NCI-H1105 (cell line): ENCODE measurements at regions not wholly inside any gene's neighbourhood (a gene's known extent, or its start where the extent isn't known, plus 50 kb on each side); places are given as distances from the start of the nearest gene placed in this dataset.

Experiments used
- DNase-seq: peaks from one replicate; lab custom pipeline; 2025; lab: John Stamatoyannopoulos, UW

DNA sequence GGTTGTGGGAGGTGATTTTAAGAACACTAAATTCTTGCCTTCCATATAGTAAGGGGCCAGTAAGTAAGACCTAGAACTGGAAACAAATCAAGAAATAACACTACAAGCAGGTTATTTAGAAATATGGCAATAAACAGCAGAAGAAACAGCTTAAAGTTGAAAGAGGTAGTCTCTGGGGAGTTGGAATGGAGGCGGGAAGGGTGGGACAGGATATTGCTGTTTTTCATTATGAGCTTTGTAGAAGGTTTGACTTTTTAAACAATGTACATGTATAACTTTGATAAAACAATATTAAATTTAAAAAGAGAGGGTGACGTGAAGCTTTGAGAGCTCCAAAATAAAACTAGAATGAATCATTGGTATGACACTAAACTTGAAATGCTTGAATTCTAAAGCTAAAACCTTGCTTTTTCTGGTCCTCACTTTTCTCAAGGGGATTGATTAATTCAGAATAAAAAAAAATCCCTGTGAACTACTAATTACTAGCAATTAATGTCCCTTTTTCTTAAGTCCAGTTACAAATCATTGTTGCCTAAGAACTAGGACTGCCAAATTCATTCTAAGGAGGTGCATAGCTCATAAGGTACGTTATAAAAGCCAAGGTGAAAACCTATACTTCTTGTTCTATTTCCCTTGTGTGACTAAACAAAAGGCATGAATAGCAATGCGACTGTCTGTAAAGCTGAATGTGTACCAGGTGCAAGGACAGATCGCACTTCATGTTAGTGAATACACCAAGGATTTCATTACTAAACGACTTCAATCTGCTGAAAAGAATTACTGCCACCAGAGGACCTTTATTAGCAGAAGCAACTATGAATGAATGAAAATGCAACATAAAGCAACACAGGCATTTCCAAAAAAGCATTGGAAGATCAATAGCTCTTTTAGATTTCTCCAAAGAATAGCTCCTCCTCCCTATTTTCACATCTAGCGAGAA, 177.5 kb downstream of the RBM43 start:
- no peak for DNase-seq

DNA sequence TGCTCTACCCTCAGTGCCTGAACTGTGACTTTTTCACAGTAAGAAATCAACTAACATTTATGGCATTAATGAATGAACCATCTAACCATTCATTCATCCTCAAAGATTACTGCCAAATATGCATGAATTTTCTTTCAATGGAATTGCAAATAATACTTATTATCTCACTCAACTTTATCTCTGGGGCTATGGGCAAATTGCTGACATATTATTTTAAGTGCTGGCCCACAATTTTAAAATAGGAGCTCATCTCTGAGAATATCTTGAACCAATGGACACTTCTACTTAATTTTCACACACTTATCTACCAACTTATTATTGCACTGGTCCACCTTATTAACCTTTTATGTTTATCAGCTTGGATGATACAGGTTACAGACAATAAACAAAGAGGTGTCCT, 182.8 kb downstream of the RBM43 start:
- no peak for DNase-seq

DNA sequence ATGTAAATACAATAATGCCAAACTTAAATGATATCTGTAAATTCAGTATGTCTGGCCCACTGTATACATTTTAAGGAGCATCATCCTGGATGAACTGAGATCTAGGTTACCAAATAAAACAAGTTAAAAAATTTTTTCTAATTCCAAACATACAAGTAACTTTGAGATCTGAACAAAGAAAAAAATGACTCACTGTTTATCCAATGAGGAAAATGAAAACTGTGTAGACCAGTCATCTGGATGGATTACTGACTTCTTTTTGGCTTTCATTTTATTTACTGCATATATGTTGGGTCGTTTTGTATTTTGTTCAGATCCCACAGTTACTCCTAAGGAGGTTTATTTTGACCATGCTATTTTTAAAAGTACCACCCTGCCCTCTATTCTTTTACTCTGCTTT, 189.8 kb downstream of the RBM43 start:
- no peak for DNase-seq

DNA sequence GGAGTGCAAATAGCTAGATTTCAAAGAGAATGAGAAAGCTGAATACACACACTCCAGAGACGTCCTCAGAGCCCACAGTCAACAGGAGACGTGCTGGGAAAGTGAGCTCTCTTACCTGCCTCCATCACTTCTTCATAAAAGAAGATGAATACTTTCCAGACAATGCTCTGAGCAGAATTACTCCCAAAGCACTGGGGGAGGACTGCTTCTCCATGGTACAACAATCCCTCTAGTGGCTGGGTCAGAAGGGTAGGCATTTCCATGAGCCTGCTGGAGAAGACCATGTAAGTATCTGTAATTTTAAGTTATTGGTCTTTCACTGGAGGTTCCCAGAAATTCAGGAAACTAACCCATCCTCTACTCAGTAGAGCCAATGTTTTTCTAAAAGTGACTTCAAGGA, 190.3 kb downstream of the RBM43 start:
- DNase-seq: no peak

DNA sequence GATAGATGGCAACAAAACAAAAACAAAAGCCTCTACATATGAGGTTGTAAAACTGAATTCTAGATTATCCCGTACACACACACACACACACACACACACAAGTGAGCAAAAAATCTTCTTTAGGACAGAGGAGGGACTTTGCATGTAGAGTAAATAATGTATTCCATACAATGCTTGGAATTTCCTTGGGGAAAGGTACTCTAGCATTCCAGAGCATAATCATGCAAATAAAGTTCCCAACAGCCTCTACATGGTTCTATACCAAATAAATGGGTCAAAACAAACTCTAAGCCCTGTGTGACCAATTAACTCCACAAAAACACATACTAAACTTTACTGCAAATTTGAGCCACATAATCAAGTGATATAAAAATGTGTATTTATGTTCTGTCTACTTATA, 191.4 kb downstream of the RBM43 start:
- no peak for DNase-seq

DNA sequence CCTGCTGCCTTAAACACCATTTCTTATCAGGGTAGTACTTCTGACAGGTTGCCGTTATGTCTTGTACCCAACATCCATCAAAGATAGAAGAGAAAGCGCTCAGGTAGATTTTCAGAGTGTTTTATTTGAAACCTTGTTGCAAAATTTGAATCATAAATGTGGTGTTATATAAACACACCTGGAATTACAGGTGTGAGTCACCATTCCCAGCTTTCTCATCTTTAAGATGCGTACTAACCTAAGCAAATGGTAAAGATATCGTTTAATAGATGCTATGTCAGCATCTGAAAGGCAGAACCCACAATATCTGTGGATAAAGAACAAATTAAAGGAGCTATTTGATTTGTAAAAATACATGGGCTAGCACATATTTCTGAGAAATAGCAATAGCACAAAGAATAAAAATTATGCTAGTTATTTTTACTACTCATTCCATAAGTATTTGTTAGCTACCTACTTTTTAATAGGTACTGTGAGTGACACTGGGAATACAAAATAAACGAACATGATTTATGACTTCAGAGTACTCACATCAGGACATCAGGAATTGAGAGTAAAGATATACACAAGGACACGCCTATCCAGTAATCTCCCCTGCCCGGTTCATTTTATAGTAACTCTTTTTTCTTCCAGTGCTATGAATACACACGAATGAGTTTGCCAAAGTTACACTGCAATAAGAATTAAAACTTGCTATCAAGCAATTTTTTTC, 193.8 kb downstream of the RBM43 start:
- DNase-seq: no peak

DNA sequence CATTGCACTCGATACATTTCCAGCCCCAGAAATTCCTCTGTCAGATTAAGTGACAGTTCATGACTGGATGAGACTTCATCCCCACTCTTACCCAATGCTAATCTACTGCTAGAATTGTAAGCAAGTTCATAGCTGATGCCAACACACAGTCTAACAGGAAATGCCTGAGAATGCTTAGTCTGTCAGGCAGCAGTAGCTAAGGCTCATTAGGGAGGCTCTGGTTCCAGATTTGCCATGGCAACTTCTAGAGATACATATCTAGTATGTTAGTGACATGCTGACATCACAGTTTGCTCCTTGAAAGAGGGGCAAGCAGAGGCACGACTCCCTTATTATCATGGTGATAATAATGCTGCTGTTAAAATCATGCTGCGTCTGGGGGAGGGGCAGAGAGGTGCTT, 198.4 kb downstream of the RBM43 start:
- peak; percentile 78 for DNase-seq

DNA sequence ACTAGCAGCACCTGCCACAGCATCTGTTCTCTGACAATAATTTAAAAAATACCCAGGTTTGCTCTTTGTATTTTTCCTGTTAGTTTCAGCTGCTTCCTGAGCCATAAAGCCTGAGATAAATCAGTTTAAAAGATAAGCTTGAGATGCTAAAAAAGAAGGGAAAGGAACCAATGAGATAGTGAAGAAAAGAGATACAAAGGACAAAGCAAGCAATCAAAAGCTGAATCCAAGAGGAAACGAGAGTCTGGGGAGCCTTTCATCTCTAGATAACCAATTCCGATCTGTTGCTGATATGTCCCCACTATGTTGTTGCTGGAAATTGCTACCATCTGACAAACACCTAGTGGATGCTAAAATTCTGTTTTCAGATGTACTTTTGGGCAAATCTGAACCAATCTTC, 201.4 kb downstream of the RBM43 start:
- DNase-seq: no peak

DNA sequence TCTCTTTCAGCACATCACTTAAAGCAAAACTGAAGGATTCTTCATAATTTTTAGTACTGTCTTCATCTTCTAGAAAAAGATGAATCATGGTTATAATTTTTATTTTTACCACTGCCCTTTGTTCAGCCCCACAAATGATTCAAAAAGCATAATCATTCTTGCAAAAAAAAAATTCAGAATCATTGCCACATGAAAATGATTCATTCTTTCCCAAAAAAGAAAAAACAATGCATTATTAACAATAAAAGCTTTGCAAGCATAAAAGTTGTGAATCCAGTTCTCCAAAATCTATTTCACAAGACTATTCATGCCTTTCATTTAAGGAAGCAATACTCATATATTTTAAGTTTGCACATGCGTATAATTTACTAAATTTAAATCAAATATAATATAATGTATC, 204.8 kb downstream of the RBM43 start:
- no peak for DNase-seq

DNA sequence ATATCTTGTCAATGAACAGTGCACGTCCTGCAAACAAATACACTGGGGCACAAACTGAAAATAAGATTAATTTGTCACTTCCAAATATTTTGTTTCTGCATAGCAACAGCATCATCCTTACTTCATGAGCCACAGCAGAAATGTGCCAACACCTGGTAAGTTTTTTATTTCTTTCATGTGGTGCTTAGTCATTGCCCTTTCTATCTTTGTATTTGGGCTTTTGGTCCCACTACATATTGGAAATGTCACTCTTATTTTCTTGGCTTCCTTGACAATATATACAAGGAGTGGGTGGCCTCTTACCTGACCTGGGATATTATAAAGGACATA, 208.0 kb downstream of the RBM43 start:
- DNase-seq: no peak

DNA sequence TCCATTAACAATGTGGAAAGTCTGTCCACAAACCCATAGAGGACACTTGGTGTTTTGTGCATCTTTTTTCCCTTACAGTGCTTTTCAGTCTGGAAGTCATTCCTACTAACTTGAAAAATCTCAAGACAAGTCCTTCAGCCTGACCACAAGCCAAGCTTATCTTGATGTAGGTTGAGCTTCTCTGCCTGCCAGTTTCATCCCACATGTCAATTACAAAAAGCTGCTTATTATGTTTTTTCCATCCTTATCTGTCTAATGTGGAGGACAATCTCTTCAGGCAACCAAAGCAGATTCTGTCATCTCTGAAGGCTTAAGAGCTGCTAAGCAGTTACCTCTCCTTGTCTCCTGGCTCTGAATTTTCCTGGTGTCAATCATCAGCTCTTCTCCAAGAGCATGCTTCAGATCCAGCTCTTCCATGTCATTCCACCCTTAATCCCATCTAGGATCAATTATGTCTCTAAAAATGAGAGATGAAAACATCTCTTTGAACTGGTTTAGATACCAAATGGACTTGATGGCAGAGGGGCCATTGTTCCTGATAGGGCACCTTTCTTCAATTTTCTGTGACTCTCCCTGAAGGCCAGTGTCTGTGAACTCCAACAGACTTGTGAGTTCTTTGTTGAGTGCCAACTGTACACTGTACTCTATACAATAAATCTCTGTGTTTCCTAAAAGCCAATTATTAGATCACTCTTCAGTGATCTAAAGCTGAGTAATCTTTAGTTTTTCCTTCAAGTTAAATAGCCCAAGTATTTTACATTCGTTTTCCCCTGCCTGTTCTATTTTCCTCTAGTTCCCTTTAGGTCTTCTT, 208.6 kb downstream of the RBM43 start:
- DNase-seq: no peak

DNA sequence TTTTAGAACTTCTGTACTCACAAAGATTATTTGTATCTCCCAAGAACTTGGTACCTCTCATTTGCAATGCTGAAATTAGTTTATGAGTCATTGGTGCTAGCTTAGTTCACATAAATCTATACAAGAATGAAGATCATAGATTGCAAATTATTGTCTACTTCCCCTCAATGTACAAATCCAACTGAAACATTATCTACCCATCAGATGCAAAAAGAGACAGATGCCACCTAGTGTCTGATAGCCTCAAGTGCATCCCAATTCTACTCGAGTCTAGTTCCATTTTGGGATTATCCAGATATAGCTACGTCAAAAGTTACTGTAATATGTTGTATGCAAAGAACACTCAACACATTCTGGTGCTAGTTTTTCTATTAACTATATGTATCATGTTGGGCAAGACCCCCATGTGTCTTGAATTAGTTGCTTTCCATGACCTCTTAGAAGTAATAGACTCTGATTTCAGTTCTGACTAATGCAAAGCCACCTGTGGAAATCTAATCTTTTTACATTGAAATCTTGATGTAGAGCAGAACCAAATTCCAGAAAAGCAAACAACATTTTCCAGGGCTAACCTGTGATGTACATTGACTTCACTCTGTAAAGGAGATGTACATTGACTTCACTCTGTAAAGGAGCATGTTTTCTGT, 210.0 kb downstream of the RBM43 start:
- DNase-seq: no peak

DNA sequence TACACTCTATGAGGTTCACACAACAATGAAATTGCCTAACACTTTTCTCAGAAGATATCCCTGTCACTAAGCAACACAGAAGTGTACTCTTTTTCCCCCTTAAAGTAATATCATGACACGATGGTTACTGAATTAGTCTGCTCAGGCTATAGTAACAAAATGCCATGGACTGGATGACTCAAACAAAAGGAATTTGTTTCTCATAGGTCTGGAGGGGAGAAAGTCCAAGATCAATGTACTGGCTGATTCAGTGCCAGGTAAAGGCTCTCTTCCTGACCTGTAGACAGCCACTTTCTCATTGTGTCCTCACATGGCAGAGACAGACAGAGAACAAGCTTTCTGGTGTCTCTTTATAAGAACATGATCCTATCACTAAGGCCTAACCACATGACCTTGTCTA, 211.9 kb downstream of the RBM43 start:
- no peak for DNase-seq

DNA sequence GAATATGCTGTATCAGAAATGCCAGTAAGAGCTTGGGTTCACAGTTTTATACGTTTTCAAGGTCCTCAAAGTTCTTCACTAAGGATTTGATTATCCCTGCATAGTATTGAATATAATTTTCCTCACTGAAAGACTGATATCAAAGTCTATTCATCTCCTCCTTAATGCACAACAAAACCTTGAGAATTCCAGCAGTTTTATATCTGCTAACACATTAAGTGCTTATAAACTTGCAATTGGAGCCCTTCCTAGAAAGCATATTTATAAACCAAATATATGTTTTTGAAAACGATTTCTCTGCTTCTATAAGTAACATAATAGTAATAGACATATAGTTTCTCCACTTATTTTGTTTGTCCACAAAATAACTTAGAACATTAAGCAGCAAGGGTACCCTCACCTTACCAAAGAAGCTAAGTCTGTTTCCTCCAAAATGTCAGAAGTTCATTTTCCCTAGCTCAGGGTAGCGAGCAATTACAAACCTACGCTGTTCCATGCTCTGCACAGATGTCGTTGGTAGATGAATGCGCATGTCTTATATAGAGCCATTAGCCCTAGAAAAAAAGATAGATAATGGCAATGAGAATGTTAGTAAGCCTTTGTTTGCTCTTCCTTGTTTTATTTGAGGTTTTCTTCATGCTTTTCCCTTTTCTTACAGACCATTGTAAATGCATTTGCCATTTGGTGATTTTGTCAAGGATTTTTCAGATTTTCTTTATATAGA, 213.2 kb downstream of the RBM43 start:
- no peak for DNase-seq

DNA sequence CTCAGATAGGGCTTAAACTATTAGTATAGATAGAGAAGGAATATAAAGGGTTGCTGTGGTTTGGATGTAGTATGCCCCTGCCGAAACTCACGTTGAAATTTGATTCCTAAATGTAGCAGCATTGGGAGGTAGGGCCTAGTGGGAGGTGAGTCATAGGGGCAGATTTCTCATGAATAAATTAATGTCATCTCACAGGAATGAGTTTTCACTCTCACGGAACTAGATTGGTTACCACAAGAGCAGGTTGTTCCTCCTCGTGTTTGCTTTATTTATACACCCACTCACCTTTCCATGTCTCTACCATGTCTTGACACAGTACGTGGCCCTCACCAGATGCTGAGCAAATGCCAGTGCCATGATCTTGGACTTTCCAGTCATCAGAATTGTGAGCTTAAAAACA, 218.2 kb downstream of the RBM43 start:
- DNase-seq: no peak

DNA sequence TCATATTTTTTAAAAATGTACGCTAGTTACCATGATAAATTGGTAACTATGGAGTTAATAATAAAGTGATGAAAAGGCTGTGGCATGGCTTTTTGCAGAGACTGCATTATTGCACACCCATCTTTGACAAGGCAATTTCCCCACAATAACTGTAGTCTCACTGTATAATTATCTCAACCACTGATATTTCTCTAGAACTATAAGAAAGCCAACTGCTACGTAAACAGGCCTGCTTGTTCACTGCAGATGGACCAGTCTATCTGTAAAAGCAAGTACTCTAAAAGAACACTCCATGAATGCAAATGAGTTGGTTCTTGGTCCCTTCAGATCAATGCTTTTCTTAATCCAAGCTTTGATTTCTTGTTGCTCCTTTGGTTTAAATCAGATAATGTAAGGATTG, 218.7 kb downstream of the RBM43 start:
- DNase-seq: no peak

DNA sequence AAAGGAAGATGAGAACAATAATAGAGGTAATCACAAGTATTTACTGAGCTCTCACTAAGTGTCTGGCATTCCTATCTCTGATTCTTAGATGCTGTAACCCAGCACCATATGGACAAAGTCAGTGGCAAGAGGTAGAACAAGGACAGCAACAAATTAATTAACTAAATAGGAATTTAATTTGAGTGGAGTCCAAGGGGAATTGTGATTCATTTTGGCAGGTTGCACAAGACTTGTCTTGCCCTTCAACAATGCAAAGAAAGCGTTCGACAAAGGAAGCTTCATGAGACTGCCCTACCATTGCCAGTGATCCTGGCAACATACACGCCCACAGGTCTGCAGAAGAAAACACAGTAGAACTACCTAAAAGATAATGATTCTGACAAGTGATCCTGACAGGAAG, 221.6 kb downstream of the RBM43 start:
- DNase-seq: no peak

DNA sequence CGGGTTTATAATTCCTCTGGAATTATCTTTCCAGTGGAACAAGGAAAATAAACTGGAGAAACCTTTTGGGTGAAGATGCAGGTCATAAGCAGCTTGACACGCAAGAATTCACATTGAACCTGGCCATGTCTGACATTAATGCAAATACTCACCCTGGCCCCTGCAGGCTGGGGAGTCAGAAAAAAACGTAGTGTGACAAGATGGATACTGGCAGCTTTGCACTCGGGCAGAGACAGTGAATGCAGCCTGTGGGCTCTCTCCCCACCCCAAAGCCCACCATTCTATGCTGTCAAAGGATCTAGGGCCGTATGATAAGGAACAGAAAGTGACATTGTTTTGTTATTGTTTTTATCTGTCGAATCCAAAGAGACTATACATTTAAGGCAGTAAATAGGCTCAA, 223.1 kb downstream of the RBM43 start:
- no peak for DNase-seq

DNA sequence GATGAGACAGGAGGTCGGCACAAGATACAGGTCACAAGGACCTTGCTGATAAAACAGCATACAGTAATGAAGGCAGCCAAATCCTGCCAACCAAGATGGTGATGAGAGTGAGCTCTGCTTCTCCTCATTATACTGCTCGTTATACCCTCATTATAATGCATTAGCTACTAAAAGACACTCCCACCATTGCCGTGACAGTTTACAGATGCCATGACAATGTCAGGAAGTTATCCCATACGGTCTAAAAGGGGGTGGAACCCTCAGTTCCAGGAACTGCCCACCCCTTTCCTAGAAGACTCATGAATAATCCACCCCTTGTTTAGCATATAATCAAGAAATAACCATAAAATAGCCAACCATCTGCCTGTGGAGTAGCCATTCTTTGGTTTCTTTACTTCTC, 224.2 kb downstream of the RBM43 start:
- DNase-seq: no peak

DNA sequence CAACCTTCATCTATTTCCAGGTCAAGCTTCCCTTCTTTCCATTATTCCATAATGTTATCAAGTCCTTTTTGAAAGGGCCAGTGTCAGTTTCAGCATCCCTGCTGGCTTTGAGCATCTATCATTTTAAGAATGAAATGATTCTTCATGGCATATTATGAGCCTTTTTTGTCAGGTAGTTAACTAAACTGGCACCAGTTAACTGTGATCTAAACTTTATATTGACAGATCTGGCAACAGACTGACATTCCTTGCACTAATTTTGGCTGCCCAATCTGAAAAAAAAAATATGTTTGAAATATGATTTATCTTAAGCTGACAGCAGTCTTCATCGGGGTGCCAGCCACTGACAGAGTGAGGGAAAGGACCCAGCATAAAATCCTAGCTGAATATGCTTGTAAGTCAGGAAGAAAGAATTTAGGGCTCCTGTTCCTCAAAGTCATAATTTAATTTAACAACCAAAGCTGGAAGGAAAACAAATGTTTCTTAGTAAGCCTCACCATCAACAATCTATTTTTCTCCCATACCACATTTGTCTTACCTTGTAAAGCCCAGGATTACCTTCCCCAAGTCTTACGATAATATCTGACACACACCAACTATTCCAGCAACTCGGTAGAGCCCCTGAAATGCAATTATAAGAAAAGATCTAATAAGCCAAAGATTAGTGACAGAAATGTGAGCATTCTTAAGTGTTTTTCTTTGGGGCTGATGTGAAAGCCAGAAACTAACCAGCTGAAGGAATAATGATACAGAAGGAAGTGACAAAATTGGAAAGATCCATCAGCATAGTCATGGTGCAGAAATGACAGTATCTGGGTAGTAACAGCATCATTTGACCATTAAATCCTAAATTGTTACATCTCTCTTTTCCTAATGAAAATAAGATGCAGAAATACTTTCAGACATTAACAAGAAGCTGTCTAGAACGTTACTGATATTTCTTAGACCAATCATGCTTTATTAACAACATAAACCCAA, 228.1 kb downstream of the RBM43 start:
- DNase-seq: no peak
